ENCODE measurements at regions not wholly inside any gene's neighbourhood (a gene's known extent, or its start where the extent isn't known, plus 50 kb on each side); places are given as distances from the start of the nearest gene placed in this dataset.

DNA sequence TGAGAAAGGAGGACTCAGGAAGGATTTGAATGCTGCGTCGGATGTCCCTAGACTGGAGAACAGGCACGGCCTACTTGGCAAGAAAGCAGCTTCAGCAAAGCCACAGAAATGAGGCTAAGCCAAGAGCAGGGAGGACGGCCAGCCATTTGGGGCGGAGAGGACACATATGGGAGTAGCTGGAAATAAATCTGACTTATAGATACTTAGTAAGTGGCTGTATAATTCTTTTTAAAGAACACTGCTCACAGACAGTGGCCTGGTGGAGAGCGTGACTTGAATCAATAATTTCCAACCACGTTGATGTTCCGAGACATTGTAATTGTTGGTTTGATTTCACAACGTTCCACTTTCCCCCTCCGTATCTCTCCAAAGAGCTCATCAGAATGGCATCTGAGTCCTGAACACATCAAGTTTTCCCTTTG is 67.7 kb upstream of the JCAD start:
- peak; percentile 51 to 69 for DNase-seq (ENCODE audit: low read depth in 2 of 2)
- TF ChIP-seq, protein P1, sequence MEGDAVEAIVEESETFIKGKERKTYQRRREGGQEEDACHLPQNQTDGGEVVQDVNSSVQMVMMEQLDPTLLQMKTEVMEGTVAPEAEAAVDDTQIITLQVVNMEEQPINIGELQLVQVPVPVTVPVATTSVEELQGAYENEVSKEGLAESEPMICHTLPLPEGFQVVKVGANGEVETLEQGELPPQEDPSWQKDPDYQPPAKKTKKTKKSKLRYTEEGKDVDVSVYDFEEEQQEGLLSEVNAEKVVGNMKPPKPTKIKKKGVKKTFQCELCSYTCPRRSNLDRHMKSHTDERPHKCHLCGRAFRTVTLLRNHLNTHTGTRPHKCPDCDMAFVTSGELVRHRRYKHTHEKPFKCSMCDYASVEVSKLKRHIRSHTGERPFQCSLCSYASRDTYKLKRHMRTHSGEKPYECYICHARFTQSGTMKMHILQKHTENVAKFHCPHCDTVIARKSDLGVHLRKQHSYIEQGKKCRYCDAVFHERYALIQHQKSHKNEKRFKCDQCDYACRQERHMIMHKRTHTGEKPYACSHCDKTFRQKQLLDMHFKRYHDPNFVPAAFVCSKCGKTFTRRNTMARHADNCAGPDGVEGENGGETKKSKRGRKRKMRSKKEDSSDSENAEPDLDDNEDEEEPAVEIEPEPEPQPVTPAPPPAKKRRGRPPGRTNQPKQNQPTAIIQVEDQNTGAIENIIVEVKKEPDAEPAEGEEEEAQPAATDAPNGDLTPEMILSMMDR (IDR thresholded peaks at IDR 0.05; ENCODE audit: low read depth, low read length): no peak
- no peak overlapping the region for H3K4me3 ChIP-seq (replicated peaks in 1 of 2; ENCODE audit: low read depth in 2 of 2, low read length in 2 of 2)

- no peak for DNase-seq (ENCODE audit: low read depth in 2 of 2)
- TF ChIP-seq, protein P1 (IDR thresholded peaks at IDR 0.05; ENCODE audit: low read depth, low read length): no peak
- no peak overlapping the region for H3K4me3 ChIP-seq (replicated peaks in 1 of 2; ENCODE audit: low read depth in 2 of 2, low read length in 2 of 2)
Observed at GRCh38 chr10:30125496-30125895, 66.1 kb upstream of the JCAD start.

DNA sequence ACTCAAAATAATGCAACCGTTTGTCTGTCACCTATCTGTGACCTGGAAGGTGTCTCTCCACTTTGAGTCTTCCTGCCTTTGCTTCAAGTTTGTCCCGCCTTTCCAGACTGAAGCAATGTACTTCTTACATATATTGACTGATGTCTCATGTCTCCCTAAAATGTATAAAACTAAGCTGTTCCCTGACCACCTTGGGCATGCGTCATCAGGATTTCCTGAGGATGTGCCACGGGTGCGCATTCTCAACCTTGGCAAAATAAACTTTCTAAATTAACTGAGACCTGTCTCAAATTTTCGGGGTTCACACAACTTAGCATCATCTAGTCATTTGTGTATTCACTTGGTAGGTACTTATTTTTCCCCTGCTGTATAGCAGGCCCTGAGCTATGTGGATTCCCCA is 65.3 kb upstream of the JCAD start:
- DNase-seq (ENCODE audit: low read depth in 2 of 2): no peak
- no peak overlapping the region for H3K4me3 ChIP-seq (replicated peaks in 1 of 2; ENCODE audit: low read depth in 2 of 2, low read length in 2 of 2)
- TF ChIP-seq, protein P1 (IDR thresholded peaks at IDR 0.05; ENCODE audit: low read depth, low read length): no peak

- TF ChIP-seq, protein P1 (IDR thresholded peaks at IDR 0.05; ENCODE audit: low read depth, low read length): no peak
- DNase-seq (ENCODE audit: low read depth in 2 of 2): peak in 1 of 2 donors; percentile 1
- H3K4me3 ChIP-seq (replicated peaks in 1 of 2; ENCODE audit: low read depth in 2 of 2, low read length in 2 of 2): no peak overlapping the region
Observed at GRCh38 chr10:30121401-30121800, 62.0 kb upstream of the JCAD start.

DNA sequence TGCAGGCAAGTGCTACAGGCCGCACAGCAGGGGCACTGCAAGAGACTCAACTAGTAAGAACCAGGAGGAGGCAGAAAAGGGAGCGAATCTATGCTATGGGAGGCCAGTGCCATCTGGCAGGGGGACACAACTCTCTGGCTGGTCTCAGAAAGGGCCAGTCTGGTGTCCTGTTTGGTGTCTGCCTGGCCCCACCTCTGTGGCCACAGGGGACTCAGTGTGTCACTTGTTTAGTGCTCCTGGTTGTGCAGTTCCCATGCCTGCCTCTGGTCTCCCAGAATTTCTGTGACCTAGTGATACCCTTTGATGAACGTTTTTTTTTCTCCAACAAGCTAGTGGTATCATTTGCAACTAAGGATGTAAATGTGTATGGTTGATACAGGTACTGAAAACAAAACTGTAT is 59.2 kb upstream of the JCAD start:
- TF ChIP-seq, protein P1 (IDR thresholded peaks at IDR 0.05; ENCODE audit: low read depth, low read length): no peak
- DNase-seq (ENCODE audit: low read depth in 2 of 2): no peak
- no peak overlapping the region for H3K4me3 ChIP-seq (replicated peaks in 1 of 2; ENCODE audit: low read depth in 2 of 2, low read length in 2 of 2)

DNA sequence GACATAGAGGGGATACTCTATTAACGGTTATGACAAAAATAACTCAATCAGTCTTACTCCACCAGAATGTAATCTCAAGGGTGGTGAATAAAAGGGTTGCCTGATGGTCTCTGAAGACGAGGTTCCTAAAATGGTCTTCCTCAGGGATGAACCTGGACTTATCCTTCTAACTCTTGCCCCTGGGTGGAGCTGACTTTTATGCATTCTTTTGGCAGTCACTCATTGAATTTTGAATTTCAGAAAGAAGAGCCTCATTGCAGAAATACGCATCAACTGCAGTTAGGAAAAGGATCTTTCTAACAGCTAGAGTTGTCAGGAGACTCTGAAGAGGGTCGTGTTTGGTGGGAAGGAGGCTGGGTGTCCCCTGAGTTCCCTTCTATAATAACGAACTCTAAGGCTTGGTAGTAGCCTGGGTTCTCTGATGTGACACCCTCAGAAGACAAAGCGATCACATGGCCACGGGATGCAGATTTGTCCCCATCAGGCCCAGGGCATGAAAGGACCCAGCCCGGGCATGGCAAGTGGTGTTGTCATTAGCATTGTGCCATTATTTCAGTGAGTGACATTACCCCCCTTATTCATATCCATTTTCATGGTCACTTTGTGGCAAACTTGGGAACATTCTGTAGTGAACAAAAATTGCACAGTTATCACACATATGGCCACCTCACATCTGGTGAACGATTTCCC is 58.6 kb upstream of the JCAD start:
- no peak for DNase-seq (ENCODE audit: low read depth in 2 of 2)
- TF ChIP-seq, protein P1 (IDR thresholded peaks at IDR 0.05; ENCODE audit: low read depth, low read length): no peak
- H3K4me3 ChIP-seq (replicated peaks in 1 of 2; ENCODE audit: low read depth in 2 of 2, low read length in 2 of 2): no peak overlapping the region

- TF ChIP-seq, protein P1 (IDR thresholded peaks at IDR 0.05; ENCODE audit: low read depth, low read length): no peak
- no peak overlapping the region for H3K4me3 ChIP-seq (replicated peaks in 1 of 2; ENCODE audit: low read depth in 2 of 2, low read length in 2 of 2)
- peak in 1 of 2 donors; percentile 26 for DNase-seq (ENCODE audit: low read depth in 2 of 2)
Observed at GRCh38 chr10:30116041-30116491, 56.7 kb upstream of the JCAD start.

All from cardiac fibroblast (primary cell).